HFFc6 (cell line): ENCODE measurements at regions not wholly inside any gene's neighbourhood (a gene's known extent, or its start where the extent isn't known, plus 50 kb on each side); places are given as distances from the start of the nearest gene placed in this dataset.

Experiments
- DNase-seq: peaks from one replicate; pipeline ENCODE4 v3.0.0-alpha.2; 2018
- H3K27ac Mint-ChIP-seq: 2 replicates; pipeline ENCODE4 v1.8.0; 2020; ENCODE audit warnings: mild to moderate bottlenecking, mixed read lengths
- H3K27me3 Mint-ChIP-seq: 2 replicates; pipeline ENCODE4 v1.8.0; 2021; ENCODE audit warnings: mild to moderate bottlenecking, moderate library complexity, mixed read lengths; ENCODE audit not compliant: insufficient read depth
- H3K36me3 Mint-ChIP-seq: 2 replicates; pipeline ENCODE4 v1.8.0; 2021; ENCODE audit warnings: low read depth, mixed read lengths
- H3K4me1 Mint-ChIP-seq: 2 replicates; pipeline ENCODE4 v1.8.0; 2020; ENCODE audit warnings: low read depth, mixed read lengths
- H3K4me3 Mint-ChIP-seq: 2 replicates; pipeline ENCODE4 v1.8.0; 2020; ENCODE audit warnings: mild to moderate bottlenecking, moderate library complexity, mixed read lengths
- H3K9me3 Mint-ChIP-seq: 2 replicates; pipeline ENCODE4 v1.8.0; 2020; ENCODE audit warnings: mild to moderate bottlenecking, mixed read lengths
- CTCF ChIP-seq: fragments of 200-600 bp; sonication (generic); IDR thresholded peaks from 2 replicates; pipeline ENCODE4 v1.5.0; 2021; ENCODE audit warnings: antibody characterized with exemption, mild to moderate bottlenecking

- Mint-ChIP-seq H3K4me1 (peaks cover 40% of the 10 kb centered on the region), H3K36me3 (no peaks in the 10 kb centered on the region), H3K27me3 (peaks cover 7% of the 10 kb centered on the region), H3K27ac (peak overlapping the region; percentile 64; the same call in 1 of the 2 replicates), H3K9me3 (no peaks in the 10 kb centered on the region), H3K4me3 (peak overlapping the region; percentile 86)
- TF ChIP-seq CTCF: no peak
- DNase-seq: peak; percentile 29
These were observed 126.9 kb upstream of the ZNF516 start for GRCh38 chr18:76621782-76622495.

GRCh38 chr18:76621226-76621625, 126.2 kb upstream of the ZNF516 start:
- peak overlapping the region; percentile 86 for H3K4me3 Mint-ChIP-seq
- H3K4me1 Mint-ChIP-seq: peaks cover 40% of the 10 kb centered on the region
- no peak for DNase-seq
- H3K9me3 Mint-ChIP-seq: no peaks in the 10 kb centered on the region
- peaks cover 7% of the 10 kb centered on the region for H3K27me3 Mint-ChIP-seq
- no peak for TF ChIP-seq CTCF
- H3K27ac Mint-ChIP-seq: peak overlapping the region; percentile 64; the same call in 1 of the 2 replicates
- no peaks in the 10 kb centered on the region for H3K36me3 Mint-ChIP-seq

DNA sequence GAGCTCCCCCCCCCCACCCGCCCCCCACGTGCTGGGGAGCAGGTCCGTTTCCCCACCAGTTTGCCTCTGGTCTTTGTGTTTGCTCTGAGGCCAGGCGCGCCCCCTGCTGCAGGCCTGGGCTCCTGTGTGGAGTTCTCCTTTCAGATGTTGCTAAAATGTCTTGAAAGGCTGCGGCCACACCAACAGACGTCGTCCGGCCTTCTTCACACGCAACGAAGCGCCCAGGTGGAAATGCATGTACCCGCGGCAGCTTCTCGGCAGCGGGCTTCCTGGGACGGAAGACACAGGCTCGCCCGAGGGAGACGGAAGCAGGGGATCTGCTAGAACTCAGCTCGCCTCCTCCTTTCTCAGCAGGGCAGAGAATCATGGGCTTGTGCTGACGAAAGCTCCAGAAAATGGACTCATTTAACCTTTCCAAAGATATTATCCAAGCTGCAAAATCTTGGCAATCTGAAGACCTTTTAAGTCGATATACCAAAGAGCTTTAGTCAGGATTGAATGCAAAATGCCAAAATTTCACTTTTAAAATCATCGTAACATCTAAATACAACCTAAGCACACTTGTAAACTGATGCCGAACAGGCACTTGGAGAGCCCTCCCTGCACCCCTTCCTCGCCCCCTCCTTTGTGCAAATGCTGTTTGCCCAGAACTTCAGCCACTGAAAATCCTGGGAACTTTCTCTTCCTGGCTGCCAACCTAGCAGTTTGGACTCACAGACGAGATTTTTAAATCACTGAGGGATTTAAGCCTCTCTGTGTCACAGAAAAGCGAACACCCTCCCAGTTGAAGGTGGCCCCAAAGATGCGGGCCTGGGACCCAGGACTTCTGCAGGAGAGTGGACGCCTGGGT, 125.5 kb upstream of the ZNF516 start:
- Mint-ChIP-seq H3K27me3 (peaks cover 7% of the 10 kb centered on the region), H3K36me3 (no peaks in the 10 kb centered on the region), H3K27ac (peak overlapping the region; percentile 64; the same call in 1 of the 2 replicates), H3K9me3 (no peaks in the 10 kb centered on the region), H3K4me3 (peak overlapping the region; percentile 86), H3K4me1 (peaks cover 40% of the 10 kb centered on the region)
- peak; percentile 69 for DNase-seq
- TF ChIP-seq CTCF: peak; percentile 80

- H3K4me3 Mint-ChIP-seq: peak overlapping the region; percentile 77
- H3K4me1 Mint-ChIP-seq: peaks cover 48% of the 10 kb centered on the region
- H3K27me3 Mint-ChIP-seq: peaks cover 9% of the 10 kb centered on the region
- TF ChIP-seq CTCF: no peak
- DNase-seq: no peak
- peak overlapping the region; percentile 64; the same call in 1 of the 2 replicates for H3K27ac Mint-ChIP-seq
- no peaks in the 10 kb centered on the region for H3K9me3 Mint-ChIP-seq
- H3K36me3 Mint-ChIP-seq: no peaks in the 10 kb centered on the region
These were observed 124.7 kb upstream of the ZNF516 start for GRCh38 chr18:76619621-76620315.

DNA sequence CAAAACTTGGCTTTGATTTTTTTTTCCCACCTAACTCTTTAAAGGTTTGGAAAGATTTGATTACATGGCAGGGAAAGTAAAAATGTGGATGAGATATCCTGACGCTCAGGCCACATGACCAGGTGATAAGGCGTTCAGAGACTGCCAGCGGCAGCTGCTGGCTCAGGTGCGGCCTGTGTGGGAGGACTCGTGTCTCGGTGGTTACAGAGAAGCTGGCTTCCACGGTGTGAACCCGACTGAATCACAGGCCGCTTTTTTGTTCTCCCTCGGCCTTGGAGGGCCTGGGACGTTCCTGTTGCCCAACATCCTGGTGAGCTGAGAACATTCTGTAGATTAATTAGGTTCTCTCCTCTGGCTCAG, 124.2 kb upstream of the ZNF516 start:
- Mint-ChIP-seq H3K27me3 (peaks cover 9% of the 10 kb centered on the region), H3K9me3 (no peaks in the 10 kb centered on the region), H3K4me1 (peaks cover 49% of the 10 kb centered on the region), H3K4me3 (peak overlapping the region; percentile 77), H3K27ac (peak overlapping the region; percentile 64; the same call in 1 of the 2 replicates), H3K36me3 (no peaks in the 10 kb centered on the region)
- no peak for TF ChIP-seq CTCF
- DNase-seq: no peak
